ENCODE measurements at regions not wholly inside any gene's neighbourhood (a gene's known extent, or its start where the extent isn't known, plus 50 kb on each side); places are given as distances from the start of the nearest gene placed in this dataset.

GRCh38 chr4:56286763-56287162 lies 100.5 kb downstream of the AASDH start:
- DNase-seq (ENCODE audit: low spot score): no peak

GRCh38 chr4:56283375-56283774 lies 103.9 kb downstream of the AASDH start:
- no peak for DNase-seq (ENCODE audit: low spot score)

- no peak for DNase-seq (ENCODE audit: low spot score)
Measured at GRCh38 chr4:56282004-56282403, 105.3 kb downstream of the AASDH start.

- DNase-seq (ENCODE audit: low spot score): no peak
Measured at GRCh38 chr4:56276547-56276946, 110.7 kb downstream of the AASDH start.

DNA sequence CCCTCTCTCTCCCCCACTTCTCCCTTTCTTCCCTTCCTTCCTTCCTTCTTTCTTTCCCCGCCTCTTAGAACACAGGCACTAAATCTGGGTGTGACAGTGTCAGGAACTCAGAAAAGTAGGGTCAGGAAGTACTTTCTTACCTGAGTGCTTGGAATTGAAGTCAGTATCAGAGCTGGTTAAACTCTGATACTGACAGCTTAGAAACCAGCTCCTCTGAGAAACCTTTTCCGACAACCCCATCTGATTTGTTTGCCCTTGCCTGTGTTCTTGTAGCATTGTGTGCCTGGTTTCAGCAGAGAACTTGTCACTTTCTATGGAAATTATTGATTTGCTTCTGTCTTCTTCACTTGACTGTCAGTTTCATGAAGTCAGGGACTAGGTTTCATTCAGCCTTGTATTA lies 113.9 kb downstream of the AASDH start:
- DNase-seq (ENCODE audit: low spot score): no peak

DNA sequence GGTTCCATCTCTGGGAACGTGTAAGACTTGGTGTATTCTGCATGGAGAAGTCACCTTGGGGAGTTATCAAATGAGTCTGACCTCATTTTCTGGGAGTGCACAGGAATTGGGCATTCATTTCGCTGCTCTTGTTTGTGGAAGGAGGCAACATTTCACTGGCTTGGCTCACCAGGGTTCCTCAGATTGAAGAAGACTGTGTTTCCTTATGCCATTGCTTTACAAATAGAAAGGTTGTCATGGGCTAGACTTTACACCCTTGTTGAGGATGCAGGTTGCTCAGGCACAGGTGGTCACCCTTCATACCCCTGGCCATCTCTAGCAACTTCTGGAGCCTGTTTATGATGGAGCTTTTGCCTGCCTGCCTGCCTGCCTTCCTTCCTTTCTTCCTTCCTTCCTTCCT lies 114.4 kb downstream of the AASDH start:
- DNase-seq (ENCODE audit: low spot score): no peak

- no peak for DNase-seq (ENCODE audit: low spot score)
Measured at GRCh38 chr4:56272003-56272402, 115.3 kb downstream of the AASDH start.

DNA sequence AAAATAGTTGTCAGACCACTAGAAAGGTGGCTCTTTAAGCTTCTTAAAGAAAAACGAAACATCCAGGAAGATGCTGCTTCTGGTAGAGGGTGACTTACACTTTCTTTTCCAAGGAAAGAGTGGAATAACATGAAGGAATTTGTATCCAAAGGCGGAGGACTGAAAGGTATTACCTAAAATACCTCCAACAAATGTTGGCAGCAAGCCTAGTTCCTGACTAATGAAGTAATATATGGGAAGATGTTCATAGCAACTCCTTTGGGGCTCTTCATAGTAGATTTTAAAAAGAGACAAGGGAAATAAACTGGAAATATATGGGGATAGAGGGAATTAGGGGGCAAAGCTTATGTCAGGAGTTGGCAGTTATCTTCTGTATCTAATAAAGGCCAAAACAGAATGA lies 116.2 kb downstream of the AASDH start:
- no peak for DNase-seq (ENCODE audit: low spot score)

- no peak for DNase-seq (ENCODE audit: low spot score)
Measured at GRCh38 chr4:56267558-56267957, 119.7 kb downstream of the AASDH start.

DNA sequence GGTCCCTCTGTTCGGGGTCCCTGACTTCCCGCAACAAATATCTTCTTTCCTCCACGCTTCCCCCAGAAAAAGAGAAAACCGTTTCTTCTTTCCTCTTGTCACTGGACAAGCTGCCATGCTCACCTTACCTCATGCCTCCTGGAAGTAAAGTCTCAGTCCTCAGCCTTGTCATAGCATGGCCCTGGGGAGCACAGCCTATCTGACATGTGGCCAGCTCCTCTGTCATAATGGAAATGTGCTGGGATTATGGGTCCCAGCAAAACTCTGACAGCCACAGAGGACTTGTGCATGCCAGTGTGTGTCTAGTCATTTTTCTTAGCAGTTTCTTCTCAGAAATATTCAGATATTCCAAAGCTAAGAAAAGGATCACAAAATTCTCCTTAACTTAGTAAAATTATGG lies 122.4 kb downstream of the AASDH start:
- DNase-seq (ENCODE audit: low spot score): no peak

DNA sequence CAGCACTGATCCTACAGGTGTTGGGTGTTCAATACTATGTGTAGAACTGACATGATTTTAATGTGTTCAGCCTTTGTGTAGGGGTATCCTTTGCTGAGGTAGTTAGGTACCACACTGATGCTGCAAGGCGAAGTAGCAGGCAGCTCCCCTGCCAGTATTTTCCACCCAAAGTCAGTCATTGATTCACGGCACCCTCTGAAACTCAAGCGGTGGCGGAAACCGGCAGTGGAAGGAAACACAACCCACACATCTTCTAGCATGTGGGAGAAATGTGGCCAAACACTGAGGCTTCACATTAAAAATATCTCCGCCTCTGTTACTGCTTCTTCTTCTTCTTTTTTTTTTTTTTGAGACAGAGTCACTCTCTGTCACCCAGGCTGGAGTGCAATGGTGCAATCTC lies 126.3 kb downstream of the AASDH start:
- DNase-seq (ENCODE audit: low spot score): no peak

DNA sequence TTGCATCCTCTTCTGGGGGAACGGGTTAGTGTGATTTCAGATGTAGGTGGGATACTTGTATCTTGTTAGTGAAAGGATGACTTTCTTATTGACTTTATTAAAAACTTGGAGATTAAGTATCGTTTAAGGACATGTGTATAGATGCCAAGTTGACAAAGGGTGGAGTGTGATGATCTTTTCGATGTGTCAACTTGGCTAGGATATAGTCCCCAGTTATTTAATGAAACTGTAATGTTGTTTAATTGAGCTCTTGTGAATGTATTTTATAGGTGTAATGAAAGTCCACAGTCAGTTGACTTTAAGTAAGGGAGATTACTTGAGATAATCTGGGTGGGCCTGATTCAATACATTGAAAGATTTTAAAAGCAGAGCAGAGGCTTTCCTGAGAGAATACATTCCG lies 127.0 kb downstream of the AASDH start:
- DNase-seq (ENCODE audit: low spot score): no peak

DNA sequence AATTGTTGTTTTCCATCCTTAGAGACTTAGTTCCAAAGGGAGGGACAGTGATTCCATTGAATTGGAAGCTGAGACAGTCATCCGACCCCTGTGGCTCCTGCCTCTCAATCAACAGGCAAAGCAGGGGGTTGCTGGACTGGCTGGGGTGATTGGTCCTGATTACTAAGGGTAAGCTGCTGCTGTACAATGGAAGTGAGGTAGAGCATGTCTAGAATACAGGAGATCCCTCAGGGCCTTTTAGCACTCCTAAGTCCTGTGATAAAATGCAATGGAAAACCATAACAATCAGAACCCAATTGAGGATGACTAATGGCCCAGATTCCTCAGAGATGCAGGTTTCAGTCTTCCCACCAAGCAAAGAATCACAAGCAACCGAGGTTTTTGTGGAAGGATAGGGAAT lies 127.6 kb downstream of the AASDH start:
- DNase-seq (ENCODE audit: low spot score): no peak

DNA sequence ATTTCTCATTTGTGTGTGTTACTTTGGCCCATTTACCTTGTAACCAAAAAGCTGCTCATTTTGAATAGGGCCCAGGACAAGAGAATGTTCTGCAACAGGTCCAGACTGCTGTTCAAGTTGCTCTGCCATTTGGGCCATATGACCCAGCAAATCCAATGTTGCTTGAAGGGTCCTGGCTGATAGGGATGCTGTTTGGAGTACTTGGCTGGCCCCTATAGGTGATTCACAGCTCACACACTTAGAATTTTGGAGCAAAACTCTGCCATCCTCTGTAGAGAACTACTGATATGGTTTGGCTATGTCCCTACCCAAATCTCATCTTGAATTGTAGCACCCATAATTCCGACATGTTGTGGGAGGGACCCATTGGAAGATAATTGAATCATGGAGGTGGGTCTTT lies 131.5 kb downstream of the AASDH start:
- DNase-seq (ENCODE audit: low spot score): no peak

DNA sequence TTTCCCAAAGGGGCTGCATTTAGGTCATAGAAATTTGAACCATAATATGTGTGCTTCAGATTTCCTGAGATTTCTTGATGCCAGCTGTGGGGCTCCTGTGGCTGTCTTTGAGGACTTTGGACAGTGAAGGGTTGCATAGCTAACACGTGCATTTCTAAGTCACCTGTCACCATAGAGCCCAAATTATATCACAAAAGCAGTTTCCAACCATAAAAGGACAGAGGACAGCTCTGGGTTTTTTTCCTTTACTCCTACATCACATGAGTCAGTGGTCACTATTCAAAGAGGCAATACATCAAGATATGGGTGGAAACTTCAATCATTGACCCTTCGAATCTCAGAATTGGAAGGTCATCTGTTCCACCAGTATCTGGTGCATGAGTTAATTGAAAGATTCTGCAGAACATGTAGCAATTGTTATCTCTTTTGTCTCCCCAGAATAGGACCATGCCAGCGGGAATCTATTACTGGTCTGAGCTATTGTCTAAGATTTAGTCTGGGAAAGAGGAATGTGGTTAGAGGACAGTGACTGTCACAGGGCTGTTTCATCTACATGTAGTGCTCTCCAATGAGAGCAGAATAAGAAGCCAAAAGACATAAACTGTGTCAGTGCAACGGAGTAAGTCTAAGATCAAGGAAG lies 133.5 kb downstream of the AASDH start:
- no peak for DNase-seq (ENCODE audit: low spot score)

GRCh38 chr4:56252561-56253152 lies 134.6 kb downstream of the AASDH start:
- no peak for DNase-seq (ENCODE audit: low spot score)

- DNase-seq (ENCODE audit: low spot score): no peak
Measured at GRCh38 chr4:56251556-56251955, 135.7 kb downstream of the AASDH start.

DNA sequence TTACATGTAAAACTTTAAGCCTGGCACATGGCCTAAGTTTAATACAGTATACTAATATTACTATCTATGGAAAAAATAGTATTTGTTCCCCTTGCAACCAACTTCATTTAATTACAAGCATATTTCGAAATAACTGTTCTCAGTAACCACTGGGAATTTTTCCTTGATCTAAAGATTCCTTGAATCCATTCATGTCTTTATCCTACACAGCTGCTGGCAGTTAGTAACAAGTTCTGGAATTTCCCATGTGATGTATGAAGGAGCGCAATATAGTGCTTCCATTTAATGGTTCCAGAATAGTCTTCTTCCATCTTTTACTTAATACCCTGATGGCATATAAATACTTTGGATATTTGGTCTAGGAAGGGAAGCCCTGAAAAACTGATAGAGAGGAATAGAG lies 136.5 kb downstream of the AASDH start:
- DNase-seq (ENCODE audit: low spot score): no peak

- DNase-seq (ENCODE audit: low spot score): no peak
Measured at GRCh38 chr4:56247646-56248045, 139.6 kb downstream of the AASDH start.

DNA sequence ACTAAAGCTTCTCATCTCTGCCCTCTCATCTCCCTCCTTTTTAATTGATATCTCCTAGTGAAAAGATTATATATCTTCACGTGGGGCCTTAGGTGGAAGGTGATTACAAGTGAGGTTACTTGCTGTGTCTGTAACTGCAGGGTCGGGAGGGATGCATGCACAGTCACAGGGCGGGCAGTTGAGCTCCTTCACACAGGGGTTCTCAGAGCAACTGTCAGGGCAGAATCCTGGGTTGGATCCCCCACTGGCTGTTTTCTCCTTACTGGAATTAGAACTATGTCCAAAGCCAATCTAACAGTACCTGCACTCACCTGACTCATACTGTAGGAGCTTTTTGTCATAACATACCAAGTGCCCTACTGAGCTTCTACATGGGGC lies 141.1 kb downstream of the AASDH start:
- DNase-seq (ENCODE audit: low spot score): no peak

GRCh38 chr4:56245547-56246232 lies 141.6 kb downstream of the AASDH start:
- no peak for DNase-seq (ENCODE audit: low spot score)

DNA sequence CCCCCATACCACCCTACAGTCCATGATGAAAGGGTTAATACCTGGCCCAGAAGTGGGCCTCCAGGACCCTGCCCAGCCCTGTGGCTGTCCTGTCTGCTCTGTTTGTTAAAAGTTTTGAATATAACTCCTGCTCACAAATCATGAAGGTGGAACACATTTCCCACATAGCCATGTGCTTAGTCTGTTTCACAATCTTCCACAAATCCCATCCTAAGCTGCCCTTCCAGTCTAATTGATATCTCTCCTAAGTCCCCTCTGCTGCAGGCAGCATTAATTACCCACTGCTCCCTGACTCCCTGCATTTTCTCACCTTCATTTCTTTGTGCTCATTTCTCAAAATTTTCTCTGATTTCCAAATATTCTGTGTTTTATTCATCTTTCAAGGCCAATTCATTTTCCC lies 142.6 kb downstream of the AASDH start:
- DNase-seq (ENCODE audit: low spot score): no peak

- DNase-seq (ENCODE audit: low spot score): no peak
Measured at GRCh38 chr4:56243107-56243506, 144.2 kb downstream of the AASDH start.

- DNase-seq (ENCODE audit: low spot score): no peak
Measured at GRCh38 chr4:56241500-56241899, 145.8 kb downstream of the AASDH start.

Data from cerebellar cortex (tissue), 1 donor.